GM23338 (cell line): ENCODE measurements at regions not wholly inside any gene's neighbourhood (a gene's known extent, or its start where the extent isn't known, plus 50 kb on each side); places are given as distances from the start of the nearest gene placed in this dataset.

Experiments
- ATAC-seq: fragments of 200-7000 bp; cut with Tn5 transposase; 3 replicates; pipeline ENCODE4 v1.9.1; 2020
- DNase-seq: peaks from one replicate; pipeline ENCODE4 v3.0.0-alpha.2; 2015; ENCODE audit warnings: low spot score
- H2AFZ ChIP-seq: fragments of 200-600 bp; sonication (generic); 2 replicates; pipeline ENCODE4 v1.8.0; 2016; ENCODE audit warnings: antibody characterized with exemption, mild to moderate bottlenecking, moderate library complexity
- H3F3A ChIP-seq: fragments of 200-600 bp; sonication (generic); replicated peaks from 2 replicates; pipeline ENCODE4 v1.8.0; 2017; ENCODE audit warnings: antibody characterized with exemption, mixed run types, low read depth
- H3K27ac ChIP-seq: fragments of 200-600 bp; sonication (generic); 2 replicates; pipeline ENCODE4 v1.6.1; 2016; ENCODE audit warnings: low read depth
- H3K27me3 ChIP-seq: fragments of 200-600 bp; sonication (generic); 2 replicates; pipeline ENCODE4 v1.8.0; 2016; ENCODE audit warnings: mild to moderate bottlenecking, mixed run types, moderate library complexity; ENCODE audit not compliant: insufficient read depth
- H3K36me3 ChIP-seq: fragments of 200-600 bp; sonication (generic); 2 replicates; pipeline ENCODE4 v1.8.0; 2016; ENCODE audit warnings: mild to moderate bottlenecking; ENCODE audit not compliant: insufficient read depth
- H3K4me1 ChIP-seq: fragments of 200-600 bp; sonication (generic); 2 replicates; pipeline ENCODE4 v1.8.0; 2016; ENCODE audit warnings: mild to moderate bottlenecking, moderate library complexity; ENCODE audit not compliant: insufficient read depth
- H3K4me2 ChIP-seq: fragments of 200-600 bp; sonication (generic); 2 replicates; pipeline ENCODE4 v1.7.1; 2017; ENCODE audit warnings: mixed run types
- H3K4me3 ChIP-seq: fragments of 200-600 bp; sonication (generic); 2 replicates; pipeline ENCODE4 v1.6.1; 2016; ENCODE audit warnings: mixed run types
- H3K79me2 ChIP-seq: fragments of 200-600 bp; sonication (generic); replicated peaks from 2 replicates; pipeline ENCODE4 v1.8.0; 2017; ENCODE audit warnings: mild to moderate bottlenecking; ENCODE audit not compliant: insufficient read depth
- H3K9me2 ChIP-seq: fragments of 200-600 bp; sonication (generic); 2 replicates; pipeline ENCODE4 v1.8.0; 2017; ENCODE audit not compliant: insufficient read depth
- H4K20me1 ChIP-seq: fragments of 200-600 bp; sonication (generic); replicated peaks from 2 replicates; pipeline ENCODE4 v1.8.0; 2017; ENCODE audit warnings: mild to moderate bottlenecking; ENCODE audit not compliant: insufficient read depth
- H3K27ac Mint-ChIP-seq: 2 replicates; pipeline ENCODE4 v1.8.0; 2020; ENCODE audit warnings: inconsistent platforms, mild to moderate bottlenecking, moderate library complexity, mixed read lengths
- H3K27me3 Mint-ChIP-seq: 3 replicates; pipeline ENCODE4 v1.8.0; 2022; ENCODE audit warnings: low read depth, mild to moderate bottlenecking, moderate library complexity, mixed read lengths, inconsistent platforms; ENCODE audit not compliant: insufficient read depth, poor library complexity
- H3K36me3 Mint-ChIP-seq: 3 replicates; pipeline ENCODE4 v1.8.0; 2021; ENCODE audit warnings: low read depth, mild to moderate bottlenecking, inconsistent platforms, moderate library complexity, mixed read lengths
- H3K4me1 Mint-ChIP-seq: 3 replicates; pipeline ENCODE4 v1.8.0; 2020; ENCODE audit warnings: mild to moderate bottlenecking, inconsistent platforms, mixed read lengths
- H3K4me3 Mint-ChIP-seq: 3 replicates; pipeline ENCODE4 v1.8.0; 2021; ENCODE audit warnings: moderate library complexity, mild to moderate bottlenecking, inconsistent platforms, mixed read lengths
- H3K9me3 Mint-ChIP-seq: 3 replicates; pipeline ENCODE4 v1.8.0; 2020; ENCODE audit warnings: moderate library complexity, mild to moderate bottlenecking, inconsistent platforms, mixed read lengths
- CREB1 ChIP-seq: fragments of 250-450 bp; sonication (Bioruptor Pico); IDR thresholded peaks from 2 replicates; pipeline ENCODE4 v1.5.0; 2020; ENCODE audit warnings: low read depth, mild to moderate bottlenecking, moderate library complexity
- EZH2phosphoT487 ChIP-seq: fragments of 200-600 bp; sonication (generic); IDR thresholded peaks from one replicate; pipeline ENCODE4 v1.8.1; 2018; ENCODE audit warnings: antibody characterized with exemption; ENCODE audit not compliant: unreplicated experiment
- NANOG ChIP-seq: IDR thresholded peaks from 2 replicates; pipeline ENCODE4 v1.6.1; 2016; ENCODE audit warnings: antibody characterized with exemption, borderline replicate concordance
- POLR2AphosphoS5 ChIP-seq: IDR thresholded peaks from 2 replicates; pipeline ENCODE4 v1.6.1; 2016; ENCODE audit warnings: antibody characterized with exemption, low read depth
- STAT1 ChIP-seq: IDR thresholded peaks from one replicate; pipeline ENCODE4 v1.6.1; 2016; ENCODE audit warnings: antibody characterized with exemption; ENCODE audit not compliant: unreplicated experiment
- ZNF331 ChIP-seq: fragments of 250-450 bp; sonication (Bioruptor Pico); IDR thresholded peaks from 2 replicates; pipeline ENCODE4 v1.5.0; 2020; ENCODE audit warnings: low read depth, mild to moderate bottlenecking, moderate library complexity
- TF ChIP-seq, protein P1 (sequence below): fragments of 250-450 bp; sonication (Bioruptor Pico); IDR thresholded peaks from 2 replicates; pipeline ENCODE4 v1.5.0; 2020; ENCODE audit warnings: mild to moderate bottlenecking, moderate library complexity
- TF ChIP-seq, protein P2 (sequence below): IDR thresholded peaks from one replicate; pipeline ENCODE4 v1.6.1; 2018; ENCODE audit warnings: antibody characterized with exemption; ENCODE audit not compliant: unreplicated experiment

DNA sequence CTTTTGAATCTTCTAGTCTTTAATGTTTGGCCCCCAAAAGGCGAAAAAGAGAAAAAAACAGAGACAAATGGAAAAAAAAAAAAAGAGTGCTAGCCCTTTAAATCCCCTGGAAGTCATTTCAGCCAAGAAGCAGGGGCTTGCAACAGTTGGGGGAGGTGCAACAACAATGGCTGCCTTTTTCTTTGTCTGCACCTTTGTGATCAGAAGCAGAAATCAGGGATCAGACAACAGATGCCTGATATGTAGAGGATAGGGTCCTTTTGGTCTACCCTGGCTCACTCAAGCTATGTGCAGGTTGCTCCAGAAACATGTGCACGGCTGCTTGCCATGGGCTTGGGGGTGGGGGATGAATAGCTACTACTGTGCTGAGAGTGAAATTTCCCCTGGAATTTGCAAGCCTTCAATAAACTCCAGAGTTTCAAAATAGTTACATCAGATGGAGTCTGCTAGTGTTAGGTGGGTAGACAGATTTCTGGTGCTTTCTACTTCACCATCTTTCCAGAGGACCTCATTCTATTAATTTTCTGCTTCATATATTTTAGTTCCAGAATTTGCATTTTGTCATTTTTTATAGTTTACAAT, 150.9 kb downstream of the FGF18 start:
- no peak overlapping the region for H3K4me2 ChIP-seq
- TF ChIP-seq ZNF331 (CRISPR knock-in tag) = no peak
- TF ChIP-seq, protein P1, sequence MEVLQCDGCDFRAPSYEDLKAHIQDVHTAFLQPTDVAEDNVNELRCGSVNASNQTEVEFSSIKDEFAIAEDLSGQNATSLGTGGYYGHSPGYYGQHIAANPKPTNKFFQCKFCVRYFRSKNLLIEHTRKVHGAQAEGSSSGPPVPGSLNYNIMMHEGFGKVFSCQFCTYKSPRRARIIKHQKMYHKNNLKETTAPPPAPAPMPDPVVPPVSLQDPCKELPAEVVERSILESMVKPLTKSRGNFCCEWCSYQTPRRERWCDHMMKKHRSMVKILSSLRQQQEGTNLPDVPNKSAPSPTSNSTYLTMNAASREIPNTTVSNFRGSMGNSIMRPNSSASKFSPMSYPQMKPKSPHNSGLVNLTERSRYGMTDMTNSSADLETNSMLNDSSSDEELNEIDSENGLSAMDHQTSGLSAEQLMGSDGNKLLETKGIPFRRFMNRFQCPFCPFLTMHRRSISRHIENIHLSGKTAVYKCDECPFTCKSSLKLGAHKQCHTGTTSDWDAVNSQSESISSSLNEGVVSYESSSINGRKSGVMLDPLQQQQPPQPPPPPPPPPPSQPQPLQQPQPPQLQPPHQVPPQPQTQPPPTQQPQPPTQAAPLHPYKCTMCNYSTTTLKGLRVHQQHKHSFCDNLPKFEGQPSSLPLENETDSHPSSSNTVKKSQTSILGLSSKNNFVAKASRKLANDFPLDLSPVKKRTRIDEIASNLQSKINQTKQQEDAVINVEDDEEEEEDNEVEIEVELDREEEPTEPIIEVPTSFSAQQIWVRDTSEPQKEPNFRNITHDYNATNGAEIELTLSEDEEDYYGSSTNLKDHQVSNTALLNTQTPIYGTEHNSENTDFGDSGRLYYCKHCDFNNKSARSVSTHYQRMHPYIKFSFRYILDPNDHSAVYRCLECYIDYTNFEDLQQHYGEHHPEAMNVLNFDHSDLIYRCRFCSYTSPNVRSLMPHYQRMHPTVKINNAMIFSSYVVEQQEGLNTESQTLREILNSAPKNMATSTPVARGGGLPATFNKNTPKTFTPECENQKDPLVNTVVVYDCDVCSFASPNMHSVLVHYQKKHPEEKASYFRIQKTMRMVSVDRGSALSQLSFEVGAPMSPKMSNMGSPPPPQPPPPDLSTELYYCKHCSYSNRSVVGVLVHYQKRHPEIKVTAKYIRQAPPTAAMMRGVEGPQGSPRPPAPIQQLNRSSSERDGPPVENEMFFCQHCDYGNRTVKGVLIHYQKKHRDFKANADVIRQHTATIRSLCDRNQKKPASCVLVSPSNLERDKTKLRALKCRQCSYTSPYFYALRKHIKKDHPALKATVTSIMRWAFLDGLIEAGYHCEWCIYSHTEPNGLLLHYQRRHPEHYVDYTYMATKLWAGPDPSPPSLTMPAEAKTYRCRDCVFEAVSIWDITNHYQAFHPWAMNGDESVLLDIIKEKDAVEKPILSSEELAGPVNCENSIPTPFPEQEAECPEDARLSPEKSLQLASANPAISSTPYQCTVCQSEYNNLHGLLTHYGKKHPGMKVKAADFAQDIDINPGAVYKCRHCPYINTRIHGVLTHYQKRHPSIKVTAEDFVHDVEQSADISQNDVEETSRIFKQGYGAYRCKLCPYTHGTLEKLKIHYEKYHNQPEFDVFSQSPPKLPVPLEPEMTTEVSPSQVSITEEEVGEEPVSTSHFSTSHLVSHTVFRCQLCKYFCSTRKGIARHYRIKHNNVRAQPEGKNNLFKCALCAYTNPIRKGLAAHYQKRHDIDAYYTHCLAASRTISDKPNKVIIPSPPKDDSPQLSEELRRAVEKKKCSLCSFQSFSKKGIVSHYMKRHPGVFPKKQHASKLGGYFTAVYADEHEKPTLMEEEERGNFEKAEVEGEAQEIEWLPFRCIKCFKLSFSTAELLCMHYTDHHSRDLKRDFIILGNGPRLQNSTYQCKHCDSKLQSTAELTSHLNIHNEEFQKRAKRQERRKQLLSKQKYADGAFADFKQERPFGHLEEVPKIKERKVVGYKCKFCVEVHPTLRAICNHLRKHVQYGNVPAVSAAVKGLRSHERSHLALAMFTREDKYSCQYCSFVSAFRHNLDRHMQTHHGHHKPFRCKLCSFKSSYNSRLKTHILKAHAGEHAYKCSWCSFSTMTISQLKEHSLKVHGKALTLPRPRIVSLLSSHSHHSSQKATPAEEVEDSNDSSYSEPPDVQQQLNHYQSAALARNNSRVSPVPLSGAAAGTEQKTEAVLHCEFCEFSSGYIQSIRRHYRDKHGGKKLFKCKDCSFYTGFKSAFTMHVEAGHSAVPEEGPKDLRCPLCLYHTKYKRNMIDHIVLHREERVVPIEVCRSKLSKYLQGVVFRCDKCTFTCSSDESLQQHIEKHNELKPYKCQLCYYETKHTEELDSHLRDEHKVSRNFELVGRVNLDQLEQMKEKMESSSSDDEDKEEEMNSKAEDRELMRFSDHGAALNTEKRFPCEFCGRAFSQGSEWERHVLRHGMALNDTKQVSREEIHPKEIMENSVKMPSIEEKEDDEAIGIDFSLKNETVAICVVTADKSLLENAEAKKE = no peak
- TF ChIP-seq CREB1 = no peak
- TF ChIP-seq EZH2phosphoT487 = no peak
- no peaks in the 10 kb centered on the region for H3K79me2 ChIP-seq
- Mint-ChIP-seq H3K27me3 (peaks cover 4% of the 10 kb centered on the region), H3K36me3 (peaks cover 20% of the 10 kb centered on the region), H3K27ac (peak overlapping the region; percentile 64), H3K9me3 (peaks cover 43% of the 10 kb centered on the region), H3K4me3 (no peak overlapping the region), H3K4me1 (peaks cover 9% of the 10 kb centered on the region)
- H3K27me3 ChIP-seq = no peaks in the 10 kb centered on the region
- DNase-seq (peak; percentile 54), ATAC-seq (no peak; the same call in 1 of the 3 replicates)
- H2AFZ ChIP-seq = peak overlapping the region; percentile 35
- peaks cover 6% of the 10 kb centered on the region; the same call in 1 of the 2 replicates for H3K4me1 ChIP-seq
- H4K20me1 ChIP-seq = no peaks in the 10 kb centered on the region
- no peak overlapping the region for H3K27ac ChIP-seq
- no peaks in the 10 kb centered on the region for H3K9me2 ChIP-seq
- H3F3A ChIP-seq = no peaks in the 10 kb centered on the region
- no peak overlapping the region for H3K4me3 ChIP-seq
- no peaks in the 10 kb centered on the region for H3K36me3 ChIP-seq

DNA sequence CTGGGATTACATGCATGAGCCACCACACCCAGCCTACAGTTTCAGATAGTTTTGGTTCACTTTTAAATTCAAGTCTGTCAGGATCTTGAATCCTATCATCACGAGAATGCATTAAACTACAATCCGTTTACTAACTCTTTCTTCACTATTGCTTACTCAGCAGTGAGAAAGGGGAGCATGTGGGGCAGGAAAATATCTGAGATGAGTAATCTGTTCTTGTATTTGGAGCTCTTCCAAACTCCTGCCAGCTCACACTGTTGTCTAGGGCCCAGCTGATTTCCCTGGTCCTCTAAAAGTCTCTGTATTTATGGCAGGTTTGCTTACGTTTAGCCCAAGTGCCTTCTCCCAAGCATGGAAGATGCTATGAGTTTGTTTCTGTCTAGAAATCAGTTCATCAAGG, 152.2 kb downstream of the FGF18 start:
- no peak for ATAC-seq
- H3K36me3 Mint-ChIP-seq = peaks cover 20% of the 10 kb centered on the region
- Histone ChIP-seq H3K4me1 (peaks cover 6% of the 10 kb centered on the region; the same call in 1 of the 2 replicates), H4K20me1 (no peaks in the 10 kb centered on the region), H3K27me3 (no peaks in the 10 kb centered on the region), H2AFZ (no peak overlapping the region), H3F3A (no peaks in the 10 kb centered on the region), H3K9me2 (no peaks in the 10 kb centered on the region), H3K36me3 (no peaks in the 10 kb centered on the region), H3K4me2 (no peak overlapping the region), H3K4me3 (no peak overlapping the region), H3K79me2 (no peaks in the 10 kb centered on the region), H3K27ac (no peak overlapping the region)
- no peak for DNase-seq
- H3K27me3 Mint-ChIP-seq = peaks cover 4% of the 10 kb centered on the region
- H3K4me3 Mint-ChIP-seq = no peak overlapping the region
- H3K4me1 Mint-ChIP-seq = peaks cover 9% of the 10 kb centered on the region
- peaks cover 47% of the 10 kb centered on the region for H3K9me3 Mint-ChIP-seq
- H3K27ac Mint-ChIP-seq = no peak overlapping the region
- TF ChIP-seq, protein P2, sequence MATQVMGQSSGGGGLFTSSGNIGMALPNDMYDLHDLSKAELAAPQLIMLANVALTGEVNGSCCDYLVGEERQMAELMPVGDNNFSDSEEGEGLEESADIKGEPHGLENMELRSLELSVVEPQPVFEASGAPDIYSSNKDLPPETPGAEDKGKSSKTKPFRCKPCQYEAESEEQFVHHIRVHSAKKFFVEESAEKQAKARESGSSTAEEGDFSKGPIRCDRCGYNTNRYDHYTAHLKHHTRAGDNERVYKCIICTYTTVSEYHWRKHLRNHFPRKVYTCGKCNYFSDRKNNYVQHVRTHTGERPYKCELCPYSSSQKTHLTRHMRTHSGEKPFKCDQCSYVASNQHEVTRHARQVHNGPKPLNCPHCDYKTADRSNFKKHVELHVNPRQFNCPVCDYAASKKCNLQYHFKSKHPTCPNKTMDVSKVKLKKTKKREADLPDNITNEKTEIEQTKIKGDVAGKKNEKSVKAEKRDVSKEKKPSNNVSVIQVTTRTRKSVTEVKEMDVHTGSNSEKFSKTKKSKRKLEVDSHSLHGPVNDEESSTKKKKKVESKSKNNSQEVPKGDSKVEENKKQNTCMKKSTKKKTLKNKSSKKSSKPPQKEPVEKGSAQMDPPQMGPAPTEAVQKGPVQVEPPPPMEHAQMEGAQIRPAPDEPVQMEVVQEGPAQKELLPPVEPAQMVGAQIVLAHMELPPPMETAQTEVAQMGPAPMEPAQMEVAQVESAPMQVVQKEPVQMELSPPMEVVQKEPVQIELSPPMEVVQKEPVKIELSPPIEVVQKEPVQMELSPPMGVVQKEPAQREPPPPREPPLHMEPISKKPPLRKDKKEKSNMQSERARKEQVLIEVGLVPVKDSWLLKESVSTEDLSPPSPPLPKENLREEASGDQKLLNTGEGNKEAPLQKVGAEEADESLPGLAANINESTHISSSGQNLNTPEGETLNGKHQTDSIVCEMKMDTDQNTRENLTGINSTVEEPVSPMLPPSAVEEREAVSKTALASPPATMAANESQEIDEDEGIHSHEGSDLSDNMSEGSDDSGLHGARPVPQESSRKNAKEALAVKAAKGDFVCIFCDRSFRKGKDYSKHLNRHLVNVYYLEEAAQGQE = no peak
- no peak for TF ChIP-seq STAT1
- TF ChIP-seq EZH2phosphoT487 = no peak
- TF ChIP-seq POLR2AphosphoS5 = no peak
- no peak for TF ChIP-seq ZNF331 (CRISPR knock-in tag)
- TF ChIP-seq NANOG = no peak
